CD14-positive monocyte (primary cell): ENCODE measurements at regions not wholly inside any gene's neighbourhood (a gene's known extent, or its start where the extent isn't known, plus 50 kb on each side); places are given as distances from the start of the nearest gene placed in this dataset.

Experiments
- DNase-seq, 3 donors: peaks; one replicate each; pipeline ENCODE4 v3.0.0-alpha.2; 2011 to 2022
- H2AFZ ChIP-seq: 2 replicates; pipeline ENCODE4 v1.6.0; 2012; ENCODE audit warnings: mild to moderate bottlenecking, low read depth, low read length, inconsistent platforms; ENCODE audit not compliant: insufficient read depth, poor library complexity, severe bottlenecking
- H3K27ac ChIP-seq, 2 donors: 1 replicate in 1 of 2; 2 replicates in 1 of 2; pipeline ENCODE4 v1.5.1; 2012 to 2013; ENCODE audit warnings: low read length in 2 of 2, control low read depth in 1 of 2, inconsistent platforms in 1 of 2, low read depth in 1 of 2, mild to moderate bottlenecking in 1 of 2
- H3K27me3 ChIP-seq, 2 donors: one replicate each; pipeline versions ENCODE4 v1.6.0 to v1.6.1; 2011 to 2013; ENCODE audit warnings: low read length in 2 of 2; ENCODE audit not compliant: control insufficient read depth in 2 of 2, insufficient read depth in 2 of 2
- H3K36me3 ChIP-seq, 2 donors: replicated peaks in 1 of 2; 1 replicate in 1 of 2; 2 replicates in 1 of 2; pipeline versions ENCODE4 v1.5.1 to v1.6.1; 2012 to 2013; ENCODE audit warnings: low read length in 2 of 2, control low read depth in 1 of 2, inconsistent platforms in 1 of 2, mild to moderate bottlenecking in 1 of 2; ENCODE audit not compliant: insufficient read depth in 2 of 2, control insufficient read depth in 1 of 2
- H3K4me1 ChIP-seq, 2 donors: 1 replicate in 1 of 2; 2 replicates in 1 of 2; pipeline versions ENCODE4 v1.5.1 to v1.6.1; 2012 to 2013; ENCODE audit warnings: low read length in 2 of 2, control low read depth in 1 of 2, inconsistent platforms in 1 of 2, mild to moderate bottlenecking in 1 of 2, moderate library complexity in 1 of 2; ENCODE audit not compliant: insufficient read depth in 2 of 2, control insufficient read depth in 1 of 2
- H3K4me2 ChIP-seq: replicated peaks from 2 replicates; pipeline ENCODE3; 2012; ENCODE audit warnings: low read length, moderate library complexity, mild to moderate bottlenecking; ENCODE audit not compliant: poor library complexity, severe bottlenecking; ENCODE audit errors: extremely low read depth
- H3K4me3 ChIP-seq, 3 experiments: fragments of 200-600 bp in 1 of 3; sonication (generic) in 1 of 3; replicated peaks in 1 of 3; 1 replicate in 2 of 3; 2 replicates in 1 of 3; pipeline ENCODE4 v1.5.1; 2011 to 2013; ENCODE audit warnings: low read length in 3 of 3, mild to moderate bottlenecking in 3 of 3, control low read depth in 2 of 3, low read depth in 2 of 3, inconsistent platforms in 1 of 3, moderate library complexity in 1 of 3
- H3K79me2 ChIP-seq: 2 replicates; pipeline ENCODE4 v1.6.0; 2012; ENCODE audit warnings: mild to moderate bottlenecking, control low read depth, inconsistent platforms, low read length, moderate library complexity; ENCODE audit not compliant: insufficient read depth
- H3K9ac ChIP-seq: 2 replicates; pipeline ENCODE4 v1.6.0; 2017; ENCODE audit warnings: low read length, mild to moderate bottlenecking; ENCODE audit not compliant: insufficient read depth, poor library complexity, severe bottlenecking
- H3K9me3 ChIP-seq, 2 donors: replicated peaks in 1 of 2; 1 replicate in 1 of 2; 2 replicates in 1 of 2; pipeline versions ENCODE4 v1.5.1 to v1.6.1; 2012 to 2013; ENCODE audit warnings: low read length in 2 of 2, control low read depth in 1 of 2; ENCODE audit not compliant: control insufficient read depth in 1 of 2, insufficient read depth in 1 of 2
- H4K20me1 ChIP-seq: 2 replicates; pipeline ENCODE4 v1.6.0; 2012; ENCODE audit warnings: mild to moderate bottlenecking, low read length, control low read depth, moderate library complexity; ENCODE audit not compliant: insufficient read depth
- H3K27ac Mint-ChIP-seq, 7 donors: one replicate each; pipeline ENCODE4 v1.8.0; 2020; ENCODE audit warnings: mild to moderate bottlenecking in 7 of 7, mixed read lengths in 7 of 7, moderate library complexity in 6 of 7, inconsistent platforms in 2 of 7
- H3K27me3 Mint-ChIP-seq, 3 donors: one replicate each; pipeline ENCODE4 v1.8.0; 2021 to 2022; ENCODE audit warnings: low read depth in 3 of 3, mild to moderate bottlenecking in 3 of 3, mixed read lengths in 3 of 3, moderate library complexity in 3 of 3, inconsistent platforms in 1 of 3
- H3K36me3 Mint-ChIP-seq, 2 donors: one replicate each; pipeline ENCODE4 v1.8.0; 2020; ENCODE audit warnings: mixed read lengths in 2 of 2, inconsistent platforms in 1 of 2, mild to moderate bottlenecking in 1 of 2
- H3K4me1 Mint-ChIP-seq: one replicate; pipeline ENCODE4 v1.8.0; 2020; ENCODE audit warnings: mild to moderate bottlenecking, mixed read lengths
- H3K4me3 Mint-ChIP-seq, 2 donors: one replicate each; pipeline ENCODE4 v1.8.0; 2020; ENCODE audit warnings: mild to moderate bottlenecking in 2 of 2, mixed read lengths in 2 of 2, moderate library complexity in 1 of 2
- H3K9me3 Mint-ChIP-seq, 7 donors: one replicate each; pipeline ENCODE4 v1.8.0; 2020 to 2022; ENCODE audit warnings: mixed read lengths in 7 of 7, mild to moderate bottlenecking in 6 of 7, moderate library complexity in 6 of 7, inconsistent platforms in 2 of 7
- CTCF ChIP-seq: fragments of 200-600 bp; IDR thresholded peaks from one replicate; pipeline ENCODE4 v1.8.0; 2022; ENCODE audit warnings: antibody characterized with exemption, mild to moderate bottlenecking
- WGBS: methylation state at CpG from one replicate; pipeline ENCODE4 v1.1.5; 2013; ENCODE audit warnings: missing lambda C conversion rate; ENCODE audit not compliant: insufficient coverage; 5-methylcytosine and 5-hydroxymethylcytosine counted together
- intact Hi-C, 2 donors: fragments of 100-400 bp; cut with micrococcal nuclease; formaldehyde crosslinking; loops; one replicate each; pipeline versions ENCODE4 v1.15.0 to v1.15.1; 2023

GRCh38 chr11:25990406-25990805 is 341.5 kb upstream of the ANO3 start:
- no peak overlapping the region for H3K4me2 ChIP-seq
- intact Hi-C loops = no loop called here
- no peak overlapping the region for H3K27ac ChIP-seq
- no peaks in the 10 kb centered on the region for H3K4me1 Mint-ChIP-seq
- no peaks in the 10 kb centered on the region for H3K27me3 ChIP-seq
- WGBS = no CpG with 5 or more reads among the region's 3 CpGs
- H2AFZ ChIP-seq = no peak overlapping the region
- no peak for DNase-seq
- no peak overlapping the region for H3K4me3 ChIP-seq
- H3K36me3 Mint-ChIP-seq = no peaks in the 10 kb centered on the region
- TF ChIP-seq CTCF = no peak
- no peak overlapping the region for H3K27ac Mint-ChIP-seq
- no peaks in the 10 kb centered on the region for H3K4me1 ChIP-seq
- no peaks in the 10 kb centered on the region for H3K36me3 ChIP-seq
- H4K20me1 ChIP-seq = no peaks in the 10 kb centered on the region
- no peaks in the 10 kb centered on the region for H3K9me3 Mint-ChIP-seq
- H3K9ac ChIP-seq = no peak overlapping the region
- H3K27me3 Mint-ChIP-seq = peaks cover 0 to 1% (median 0%) of the 10 kb centered on the region in 3 donors
- H3K4me3 Mint-ChIP-seq = no peak overlapping the region
- no peaks in the 10 kb centered on the region for H3K9me3 ChIP-seq
- H3K79me2 ChIP-seq = no peaks in the 10 kb centered on the region

- Mint-ChIP-seq H3K27ac (no peak overlapping the region), H3K27me3 (peaks cover 0 to 1% (median 0%) of the 10 kb centered on the region in 3 donors), H3K4me1 (no peaks in the 10 kb centered on the region), H3K36me3 (no peaks in the 10 kb centered on the region), H3K4me3 (no peak overlapping the region), H3K9me3 (no peaks in the 10 kb centered on the region)
- H3K27me3 ChIP-seq = no peaks in the 10 kb centered on the region
- H3K9ac ChIP-seq = no peak overlapping the region
- intact Hi-C loops = no loop called here
- H3K36me3 ChIP-seq = no peaks in the 10 kb centered on the region
- no peak for DNase-seq
- H3K4me3 ChIP-seq = no peak overlapping the region
- H3K9me3 ChIP-seq = no peaks in the 10 kb centered on the region
- no peak for TF ChIP-seq CTCF
- H4K20me1 ChIP-seq = no peaks in the 10 kb centered on the region
- H2AFZ ChIP-seq = no peak overlapping the region
- no CpG with 5 or more reads among the region's 2 CpGs for WGBS
- H3K79me2 ChIP-seq = no peaks in the 10 kb centered on the region
- no peaks in the 10 kb centered on the region for H3K4me1 ChIP-seq
- H3K27ac ChIP-seq = no peak overlapping the region
- H3K4me2 ChIP-seq = no peak overlapping the region
Measured at GRCh38 chr11:25991476-25991875, 340.5 kb upstream of the ANO3 start.
